ENCODE measurements at regions not wholly inside any gene's neighbourhood (a gene's known extent, or its start where the extent isn't known, plus 50 kb on each side); places are given as distances from the start of the nearest gene placed in this dataset.

- TF ChIP-seq EZH2 (IDR thresholded peaks at IDR 0.05; ENCODE audit: insufficient read depth, low read length), result no peak
- no peak for TF ChIP-seq CTCF (IDR thresholded peaks at IDR 0.05; ENCODE audit: insufficient read depth, low read depth, low read length)
- FAIRE-seq, result no peak
- no peak overlapping the region for H2AFZ ChIP-seq (ENCODE audit: low read depth, low read length)
- Mint-ChIP-seq H3K27me3 (ENCODE audit: low read depth, unreplicated experiment) (peaks cover 15% of the 10 kb centered on the region), H3K36me3 (ENCODE audit: low read depth, unreplicated experiment) (no peaks in the 10 kb centered on the region), H3K27ac (ENCODE audit: unreplicated experiment) (no peak overlapping the region), H3K9me3 (ENCODE audit: unreplicated experiment) (no peaks in the 10 kb centered on the region), H3K4me1 (ENCODE audit: low read depth, unreplicated experiment) (no peaks in the 10 kb centered on the region), H3K4me3 (ENCODE audit: unreplicated experiment) (no peak overlapping the region)
- no peak overlapping the region for H3K4me2 ChIP-seq (ENCODE audit: low read length)
- peaks cover 3% of the 10 kb centered on the region for H3K27me3 ChIP-seq (ENCODE audit: insufficient read depth, low read length)
- H3K27ac ChIP-seq (ENCODE audit: low read depth, low read length), result no peak overlapping the region
- H3K4me1 ChIP-seq (ENCODE audit: insufficient read depth, low read length), result no peaks in the 10 kb centered on the region
- no peak overlapping the region for H3K9ac ChIP-seq (ENCODE audit: low read length)
- H3K36me3 ChIP-seq (ENCODE audit: insufficient read depth, low read length), result no peaks in the 10 kb centered on the region
- H4K20me1 ChIP-seq (ENCODE audit: insufficient read depth, low read length), result no peaks in the 10 kb centered on the region
- H3K79me2 ChIP-seq (ENCODE audit: insufficient read depth, low read length), result no peaks in the 10 kb centered on the region
- no peaks in the 10 kb centered on the region for H3K9me3 ChIP-seq (ENCODE audit: insufficient read depth, low read depth, low read length)
- H3K4me3 ChIP-seq (ENCODE audit: insufficient read depth, low read depth, low read length), result no peak overlapping the region
- DNase-seq (ENCODE audit: low read depth), result no peak
Measured at GRCh38 chr16:65212240-65212639, 90.4 kb upstream of the CDH11 start.

- H3K4me2 ChIP-seq (ENCODE audit: low read length), result no peak overlapping the region
- DNase-seq (ENCODE audit: low read depth), result peak; percentile 77
Measured at GRCh38 chr16:65202461-65202860, 80.6 kb upstream of the CDH11 start.

More at GRCh38 chr16:65202461-65202860, 80.6 kb upstream of the CDH11 start:
- peak; percentile 17 for FAIRE-seq
- H3K27me3 Mint-ChIP-seq (ENCODE audit: low read depth, unreplicated experiment), result peaks cover 4% of the 10 kb centered on the region
- H3K9me3 ChIP-seq (ENCODE audit: insufficient read depth, low read depth, low read length), result no peaks in the 10 kb centered on the region
- H3K27me3 ChIP-seq (ENCODE audit: insufficient read depth, low read length), result no peaks in the 10 kb centered on the region
- H3K79me2 ChIP-seq (ENCODE audit: insufficient read depth, low read length), result no peaks in the 10 kb centered on the region
- H2AFZ ChIP-seq (ENCODE audit: low read depth, low read length), result no peak overlapping the region
- H3K4me3 Mint-ChIP-seq (ENCODE audit: unreplicated experiment), result no peak overlapping the region
- peaks cover 2% of the 10 kb centered on the region for H3K9me3 Mint-ChIP-seq (ENCODE audit: unreplicated experiment)
- TF ChIP-seq CTCF (IDR thresholded peaks at IDR 0.05; ENCODE audit: insufficient read depth, low read depth, low read length), result no peak
- TF ChIP-seq EZH2 (IDR thresholded peaks at IDR 0.05; ENCODE audit: insufficient read depth, low read length), result no peak
- no peaks in the 10 kb centered on the region for H4K20me1 ChIP-seq (ENCODE audit: insufficient read depth, low read length)
- H3K4me3 ChIP-seq (ENCODE audit: insufficient read depth, low read depth, low read length), result no peak overlapping the region
- H3K27ac ChIP-seq (ENCODE audit: low read depth, low read length), result no peak overlapping the region
- no peaks in the 10 kb centered on the region for H3K4me1 ChIP-seq (ENCODE audit: insufficient read depth, low read length)
- H3K36me3 Mint-ChIP-seq (ENCODE audit: low read depth, unreplicated experiment), result no peaks in the 10 kb centered on the region
- no peaks in the 10 kb centered on the region for H3K36me3 ChIP-seq (ENCODE audit: insufficient read depth, low read length)
- no peak overlapping the region for H3K9ac ChIP-seq (ENCODE audit: low read length)
- no peak overlapping the region for H3K27ac Mint-ChIP-seq (ENCODE audit: unreplicated experiment)
- H3K4me1 Mint-ChIP-seq (ENCODE audit: low read depth, unreplicated experiment), result peaks cover 4% of the 10 kb centered on the region
